ENCODE measurements at regions not wholly inside any gene's neighbourhood (a gene's known extent, or its start where the extent isn't known, plus 50 kb on each side); places are given as distances from the start of the nearest gene placed in this dataset.

DNA sequence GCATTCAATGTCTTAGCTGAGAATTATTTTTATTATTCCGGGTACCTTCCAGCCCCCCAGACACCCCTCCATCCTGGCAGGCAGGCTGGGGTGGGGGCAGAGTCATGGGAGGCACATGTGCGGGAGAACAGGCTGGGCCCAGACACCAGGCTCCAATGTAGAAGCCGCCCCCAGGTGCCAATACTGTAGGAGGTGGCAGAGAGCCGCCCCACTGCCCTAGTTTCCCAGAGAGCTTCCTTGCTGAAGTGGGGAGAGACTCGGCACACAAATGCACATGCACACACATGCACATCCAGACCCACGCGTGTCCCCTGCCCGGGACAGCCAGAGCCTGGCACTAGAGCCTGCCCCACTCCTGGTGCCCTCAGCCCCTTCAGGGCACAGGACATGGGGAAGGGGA, 98.4 kb upstream of the LINGO1 start:
- no peak for ATAC-seq

DNA sequence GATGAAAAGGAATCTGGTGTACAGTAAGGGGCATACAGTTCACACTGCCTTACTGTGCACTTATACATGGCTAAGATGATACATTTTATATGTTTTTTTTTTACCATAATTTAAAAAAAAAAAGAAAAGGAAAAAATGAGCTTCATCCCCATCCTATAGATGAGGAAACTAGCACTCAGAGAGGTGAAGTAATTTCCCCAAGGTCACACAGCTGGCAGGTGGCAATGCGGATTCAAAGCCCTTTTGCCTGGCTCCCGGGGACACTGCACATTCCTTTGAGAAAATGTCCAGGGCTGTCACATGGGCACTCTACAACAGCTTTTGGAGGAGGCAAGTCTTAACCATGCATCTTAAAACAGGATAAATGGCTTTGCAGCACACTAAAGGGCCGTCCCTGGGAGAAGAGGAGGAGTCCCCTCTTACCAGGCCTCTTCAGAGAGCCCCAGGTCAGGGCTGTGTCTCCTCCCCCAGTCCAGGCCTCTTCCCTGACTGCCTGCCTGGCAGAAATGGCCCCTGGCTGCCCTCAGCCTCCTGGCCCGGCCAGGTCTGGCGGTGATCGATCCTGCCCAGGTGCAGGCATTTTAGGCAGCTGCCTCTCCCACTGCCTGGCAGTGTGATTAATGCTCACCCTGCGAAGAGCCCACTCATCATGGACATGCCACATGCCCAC, 95.1 kb upstream of the LINGO1 start:
- no peak for ATAC-seq

DNA sequence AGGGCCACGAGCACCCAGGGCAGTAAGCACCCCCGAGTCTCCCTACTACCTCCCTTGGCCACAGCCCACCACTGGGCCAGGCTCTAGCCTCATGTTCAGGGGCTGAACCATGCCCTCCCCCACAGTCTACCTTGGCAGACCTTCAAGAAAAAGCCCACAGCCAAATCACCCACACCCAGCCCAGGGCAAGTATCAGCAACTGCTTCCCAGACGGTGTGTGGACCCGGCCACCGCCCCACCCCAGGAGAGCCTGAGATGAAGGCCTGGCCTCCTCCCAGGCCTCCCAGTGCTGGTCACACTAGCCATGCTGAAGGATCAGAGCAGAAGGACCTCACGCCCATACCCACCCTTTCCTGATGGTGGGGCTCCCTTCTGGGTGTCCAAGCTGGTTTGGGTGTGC, 92.0 kb upstream of the LINGO1 start:
- no peak for ATAC-seq

DNA sequence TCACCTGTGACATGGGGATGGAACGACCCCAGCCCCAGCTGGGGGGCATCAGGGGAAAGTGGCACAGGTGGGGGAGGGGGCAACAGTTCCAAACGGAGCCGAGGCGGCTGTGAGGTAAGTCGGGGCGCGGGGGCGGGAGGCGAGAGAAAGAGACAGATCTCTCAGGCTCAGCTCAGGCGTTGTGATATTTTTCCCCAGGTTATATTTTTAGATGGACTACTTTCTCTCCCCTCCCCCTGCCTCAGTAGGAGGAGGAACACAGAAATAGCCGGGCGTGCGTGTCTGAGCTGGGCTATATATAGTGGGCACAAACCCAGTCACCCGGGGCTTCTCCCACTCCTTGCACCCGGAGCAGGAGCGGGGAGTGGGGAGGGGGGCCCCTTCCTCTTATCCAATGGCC, 91.0 kb upstream of the LINGO1 start:
- no peak for ATAC-seq

DNA sequence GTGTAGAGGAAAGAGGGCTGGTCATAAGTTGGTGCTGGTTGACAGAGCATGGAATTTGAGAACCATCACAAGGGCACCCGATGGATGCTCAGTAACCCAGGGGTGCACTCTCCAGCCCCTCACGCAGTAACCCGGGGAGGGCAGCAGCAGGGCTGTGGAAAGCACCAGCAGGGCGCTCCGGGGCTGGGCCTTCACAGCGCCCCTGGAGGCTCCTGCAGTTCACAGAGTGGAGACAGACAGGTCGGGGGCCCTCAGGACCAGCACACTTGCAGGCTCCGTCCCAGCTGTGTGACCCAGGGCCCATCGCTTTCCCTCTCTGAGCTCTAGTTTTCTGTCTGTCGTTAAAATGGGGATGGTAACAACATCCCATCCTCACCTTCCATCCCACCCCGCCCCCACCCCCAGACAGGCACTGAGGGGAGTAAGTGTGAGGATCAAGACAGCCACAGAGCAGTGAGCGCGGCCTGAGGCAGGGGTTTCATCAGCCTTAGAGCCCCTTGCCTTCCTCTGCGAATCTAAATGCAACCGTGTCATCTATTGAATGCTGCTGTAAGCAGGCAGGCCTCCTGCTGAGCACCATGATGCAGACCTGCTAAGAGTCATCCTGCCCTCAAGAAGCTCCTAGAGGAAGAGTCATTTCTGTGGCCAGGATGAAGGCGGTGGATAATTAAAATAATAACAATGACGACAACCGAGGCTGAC, 90.2 kb upstream of the LINGO1 start:
- no peak for ATAC-seq

DNA sequence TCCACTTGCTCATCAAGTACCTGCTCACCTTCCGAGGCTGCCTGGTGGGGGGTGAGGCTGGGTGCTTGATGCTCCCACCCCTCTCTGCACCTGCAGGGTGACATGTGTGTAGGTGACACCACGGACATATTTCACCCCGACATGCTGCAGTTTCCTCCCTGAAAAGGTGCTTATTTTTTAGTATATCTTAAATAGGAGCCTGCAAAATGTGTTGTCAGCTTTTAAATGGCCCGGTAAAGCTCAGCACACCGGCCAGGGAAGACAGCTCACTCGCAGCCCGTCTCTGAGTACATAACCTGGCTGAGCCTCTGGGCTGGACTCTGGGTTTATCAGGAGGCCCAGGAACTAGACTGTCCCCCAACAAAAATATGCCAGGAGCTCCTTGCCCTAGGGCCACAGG, 89.3 kb upstream of the LINGO1 start:
- no peak for ATAC-seq

DNA sequence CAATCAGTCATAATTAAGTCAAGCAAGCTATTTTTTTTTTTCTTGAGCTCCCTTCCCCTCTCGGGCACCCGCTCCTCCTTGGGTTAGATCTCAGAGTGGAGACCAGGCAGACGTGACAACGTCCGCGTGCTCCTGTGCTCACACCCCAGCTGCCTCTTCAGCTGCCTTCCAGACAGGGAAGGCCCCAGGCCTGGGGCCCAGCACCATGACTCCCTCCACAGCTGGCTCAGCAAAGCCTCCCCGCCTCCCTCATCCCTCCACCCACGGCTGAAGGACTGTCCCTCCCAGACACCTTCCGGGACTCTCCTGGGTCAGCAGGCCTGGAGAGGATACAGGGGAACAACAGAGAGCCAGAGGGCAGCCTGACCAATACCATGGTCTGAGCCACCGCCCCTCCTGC, 87.9 kb upstream of the LINGO1 start:
- ATAC-seq = no peak

DNA sequence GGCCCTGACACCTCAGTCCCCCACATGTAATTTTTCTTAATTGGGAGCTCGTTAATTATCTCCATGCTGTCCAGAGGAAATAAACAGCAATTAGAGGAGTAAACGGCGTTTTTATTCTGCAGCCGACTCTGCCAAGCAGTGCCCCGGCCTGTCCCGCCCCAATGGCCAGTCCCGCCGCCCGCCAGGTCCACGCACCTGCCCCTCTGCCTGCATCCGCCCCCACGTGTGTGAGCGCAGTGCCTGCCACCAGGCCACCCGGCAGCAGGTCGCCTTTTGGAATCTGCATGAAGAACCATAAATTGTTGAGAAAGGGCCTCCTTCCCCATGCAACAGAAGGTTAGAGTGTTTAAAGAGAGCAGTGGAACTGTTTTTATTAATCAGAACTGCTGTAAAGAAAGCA, 87.5 kb upstream of the LINGO1 start:
- no peak for ATAC-seq

DNA sequence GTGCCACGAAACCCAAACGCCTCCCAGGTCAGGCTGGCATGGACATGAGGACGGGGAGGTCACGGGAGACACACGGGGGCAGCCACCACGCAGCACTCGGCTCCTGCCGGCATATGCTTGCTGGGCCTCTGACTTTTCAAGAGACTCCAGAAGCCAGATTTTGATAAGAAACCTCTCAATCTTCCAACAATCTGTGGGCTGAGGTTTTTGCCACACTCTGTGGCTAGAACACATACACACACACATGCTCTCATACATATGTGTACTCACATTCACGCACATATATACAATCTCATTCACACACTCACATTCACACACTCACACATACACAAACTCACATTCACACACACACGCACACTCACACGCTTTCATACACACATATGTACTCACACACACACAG, 86.7 kb upstream of the LINGO1 start:
- ATAC-seq = no peak

DNA sequence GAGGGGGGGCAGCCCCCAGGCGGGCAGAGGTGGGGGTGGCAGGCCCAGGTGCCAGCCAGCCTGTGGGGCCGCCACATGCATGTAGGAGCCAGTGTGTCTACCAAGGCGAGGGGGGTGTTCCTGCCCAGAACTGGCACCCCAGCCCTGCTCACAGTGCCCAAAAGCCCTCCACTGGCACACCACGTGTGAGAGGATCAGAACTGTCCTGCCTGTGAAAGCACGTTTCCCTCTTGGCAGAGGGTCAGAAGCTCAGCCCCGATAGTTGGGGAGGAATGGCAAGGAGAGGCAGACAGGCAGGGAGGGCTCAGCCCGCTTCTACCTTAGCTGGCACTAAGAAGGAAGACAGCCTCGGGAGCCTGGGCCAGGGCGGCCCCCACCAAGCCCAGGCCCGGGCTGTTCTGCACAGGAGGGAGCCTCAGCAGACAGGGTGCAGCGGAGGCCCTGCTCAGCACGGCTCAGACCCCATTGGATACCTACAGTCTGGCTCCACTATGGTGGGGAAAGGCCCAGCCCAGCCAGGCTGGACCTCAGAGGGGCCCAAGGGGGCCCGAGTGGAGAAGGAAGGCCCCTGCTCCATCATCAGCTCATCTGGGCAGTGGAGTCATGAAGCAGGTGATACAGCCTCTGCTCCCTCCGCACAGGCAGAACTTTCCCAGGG, 84.8 kb upstream of the LINGO1 start:
- no peak for ATAC-seq

DNA sequence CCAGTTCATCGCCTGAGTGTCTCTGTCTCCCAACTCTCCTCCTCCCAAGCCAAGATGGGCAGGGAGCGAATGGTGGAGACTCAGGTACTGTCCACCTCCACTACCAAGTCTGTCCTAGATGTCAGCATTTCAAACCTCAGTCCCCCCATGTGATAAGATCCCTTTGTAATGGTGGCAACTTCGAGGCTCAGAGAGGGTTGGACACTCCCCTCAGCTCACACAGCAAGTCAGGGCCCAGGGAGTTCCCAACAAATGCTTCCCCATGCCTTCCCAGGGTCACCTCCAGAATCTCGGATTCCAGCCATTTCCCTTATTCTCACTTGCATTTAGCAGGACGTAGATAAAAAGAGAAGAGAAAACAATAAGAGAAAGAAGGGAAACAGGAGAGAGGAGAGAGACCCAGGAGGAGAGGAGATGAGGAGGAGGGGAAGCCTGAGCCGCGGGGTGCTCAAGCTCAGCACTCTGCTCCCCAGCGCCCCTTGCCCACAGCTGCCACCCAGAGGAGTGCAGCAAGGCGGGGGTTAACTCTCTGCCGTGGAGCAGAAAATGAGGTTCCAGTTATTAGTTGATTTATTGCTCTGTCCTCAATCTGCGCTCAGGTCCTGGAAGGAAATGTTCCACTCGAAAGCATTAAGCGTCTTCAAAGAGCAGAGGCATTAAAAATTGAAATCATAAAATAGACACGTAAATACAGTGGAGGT, 84.1 kb upstream of the LINGO1 start:
- no peak for ATAC-seq

DNA sequence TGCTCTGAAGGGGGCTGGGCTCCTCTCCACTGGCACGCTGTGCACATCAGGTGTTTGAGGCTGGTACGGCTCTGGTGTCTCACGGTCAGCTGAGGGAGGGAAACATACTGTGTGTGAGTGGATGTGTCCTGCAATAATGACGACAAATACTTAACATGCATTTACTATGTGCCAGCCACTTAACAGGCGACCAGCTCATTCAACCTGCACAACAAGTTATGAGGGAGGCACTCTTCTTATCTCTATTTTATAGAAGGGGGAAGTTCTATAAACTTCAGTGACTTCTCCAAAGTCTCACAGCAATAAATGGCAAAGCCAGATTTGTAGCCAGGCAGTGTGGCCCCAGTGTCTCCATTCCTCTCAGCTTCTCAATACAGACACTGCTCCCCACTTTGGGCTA, 83.1 kb upstream of the LINGO1 start:
- no peak for ATAC-seq

DNA sequence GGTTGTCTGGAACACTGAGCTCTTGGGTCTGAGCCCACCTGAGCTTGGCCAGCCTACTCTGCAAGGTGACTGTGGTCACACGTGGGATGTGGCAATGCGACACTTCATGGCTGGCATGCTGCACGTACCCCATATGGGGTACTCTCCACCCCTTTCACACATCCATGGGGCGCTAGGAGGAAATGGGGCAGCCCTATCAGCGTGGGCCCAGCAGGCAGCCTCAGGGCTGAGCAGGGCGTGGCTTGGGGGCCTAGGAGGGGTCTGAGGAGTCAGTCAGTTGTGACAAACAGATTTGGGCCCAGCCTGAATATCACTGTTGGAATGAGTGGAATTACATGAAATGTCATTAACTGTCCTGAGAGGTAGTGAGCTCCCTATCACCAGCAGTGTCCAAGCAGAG, 82.3 kb upstream of the LINGO1 start:
- no peak for ATAC-seq

DNA sequence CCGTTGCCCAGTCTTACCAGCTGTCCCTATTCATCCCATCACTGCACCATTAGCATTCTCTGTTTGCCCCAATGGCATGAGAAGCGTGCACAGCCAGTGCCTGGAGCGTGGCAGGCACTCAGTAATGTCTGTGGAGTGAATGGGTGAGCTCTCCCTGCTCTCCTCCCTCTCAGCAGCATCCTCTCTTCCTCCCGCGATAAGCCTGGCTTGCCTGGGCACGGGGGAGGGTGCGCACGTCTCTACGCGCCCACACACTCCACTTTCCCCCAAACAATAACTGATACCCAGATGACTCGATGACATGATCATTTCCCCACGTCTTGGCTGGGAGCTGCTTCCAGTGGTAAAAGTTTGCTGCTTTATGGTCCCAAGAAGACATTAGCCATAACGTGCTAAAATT, 81.8 kb upstream of the LINGO1 start:
- ATAC-seq = no peak

DNA sequence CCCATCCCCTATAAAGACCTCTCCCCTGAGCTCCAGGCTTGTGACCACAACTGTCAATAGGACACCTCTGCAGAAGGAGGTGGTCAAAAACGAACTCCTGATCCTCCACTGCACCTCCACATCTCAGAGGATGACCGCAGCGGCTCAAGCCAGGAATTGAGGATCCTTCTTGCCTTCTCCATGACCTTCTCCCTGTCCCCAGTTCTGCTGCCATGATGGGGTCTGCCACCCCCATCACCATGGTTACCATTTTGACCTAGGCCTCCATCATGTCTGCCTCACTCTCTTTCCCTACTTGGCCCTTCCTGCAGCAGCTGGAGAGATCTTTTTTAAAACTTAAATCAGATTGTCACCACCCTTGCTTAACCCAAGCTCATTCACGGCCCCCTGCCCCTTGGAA, 81.3 kb upstream of the LINGO1 start:
- no peak for ATAC-seq

DNA sequence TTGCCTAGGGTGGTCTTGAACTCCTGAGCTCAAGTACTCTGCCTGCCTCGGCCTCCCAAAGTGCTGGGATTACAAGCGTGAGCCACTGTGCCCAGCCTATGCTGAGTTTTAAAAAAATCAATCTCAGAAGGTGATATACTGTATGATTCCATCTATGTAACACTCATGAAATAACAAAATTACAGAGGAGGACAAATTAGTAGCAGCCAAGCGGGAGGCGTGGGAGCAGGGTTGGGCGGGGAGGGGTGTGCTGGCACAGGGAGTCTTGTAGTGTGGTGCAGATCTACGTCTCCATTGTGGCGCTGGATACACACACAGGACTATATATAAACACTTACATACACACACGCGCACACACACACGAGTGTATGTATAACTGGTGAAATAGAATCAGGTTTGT, 80.6 kb upstream of the LINGO1 start:
- no peak for ATAC-seq

DNA sequence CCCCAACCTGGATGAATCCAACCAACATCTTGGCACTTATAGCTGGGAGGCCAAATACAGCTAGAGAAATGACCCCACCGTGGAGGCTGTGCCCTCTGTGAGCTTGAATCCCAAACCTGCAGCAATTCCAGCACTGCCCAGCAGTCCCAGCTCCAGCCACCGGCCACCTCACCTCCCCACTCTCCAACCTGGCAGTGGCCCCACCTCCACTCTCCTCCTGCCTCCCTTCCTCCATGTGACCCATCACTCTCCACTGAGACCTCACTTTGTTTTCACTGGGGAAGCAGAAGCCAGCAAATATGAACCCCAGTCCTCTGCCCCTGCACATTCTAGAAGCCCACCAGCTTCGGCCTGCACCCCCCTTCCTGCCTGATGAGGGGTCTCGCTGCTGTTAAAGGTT, 79.7 kb upstream of the LINGO1 start:
- ATAC-seq = no peak

DNA sequence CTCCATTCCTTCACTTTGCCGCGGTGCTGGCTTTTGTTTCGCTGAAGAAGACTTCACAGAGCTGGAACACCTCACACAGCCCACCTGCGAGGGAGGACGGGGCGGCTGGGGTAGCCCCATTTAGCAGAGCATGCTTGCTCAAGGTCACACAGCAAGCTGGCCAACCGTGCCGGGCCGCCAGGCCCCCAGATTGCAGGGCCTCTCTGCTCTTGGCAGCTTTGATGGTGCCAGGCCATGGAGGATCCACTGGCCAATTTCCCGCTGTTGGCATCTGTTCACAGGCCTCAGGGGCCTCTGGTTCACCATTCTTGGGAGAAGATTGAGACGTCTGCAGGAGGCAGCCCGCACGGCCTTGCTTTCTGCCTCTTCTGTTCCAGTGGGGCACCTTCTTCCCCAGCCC, 77.9 kb upstream of the LINGO1 start:
- no peak for ATAC-seq

DNA sequence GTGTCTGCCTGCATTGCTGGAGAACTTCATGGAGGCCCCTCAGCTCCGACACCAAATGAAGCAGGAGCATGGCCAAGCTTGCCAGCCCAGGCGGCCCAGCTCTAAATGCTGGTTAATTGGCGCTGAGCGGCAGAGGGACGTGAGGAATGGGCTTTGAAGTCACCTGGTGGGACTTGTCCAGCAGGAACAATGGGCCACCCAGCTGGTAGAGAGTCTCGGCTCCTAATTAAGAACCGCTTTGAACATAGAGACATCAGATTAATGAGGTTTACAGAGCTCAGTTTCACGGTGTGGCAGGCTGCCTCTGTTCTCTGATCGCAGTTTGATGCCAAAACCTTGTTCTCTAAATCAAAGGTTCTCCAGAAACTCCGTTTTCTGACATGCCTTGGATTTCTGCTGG, 77.5 kb upstream of the LINGO1 start:
- ATAC-seq = no peak

DNA sequence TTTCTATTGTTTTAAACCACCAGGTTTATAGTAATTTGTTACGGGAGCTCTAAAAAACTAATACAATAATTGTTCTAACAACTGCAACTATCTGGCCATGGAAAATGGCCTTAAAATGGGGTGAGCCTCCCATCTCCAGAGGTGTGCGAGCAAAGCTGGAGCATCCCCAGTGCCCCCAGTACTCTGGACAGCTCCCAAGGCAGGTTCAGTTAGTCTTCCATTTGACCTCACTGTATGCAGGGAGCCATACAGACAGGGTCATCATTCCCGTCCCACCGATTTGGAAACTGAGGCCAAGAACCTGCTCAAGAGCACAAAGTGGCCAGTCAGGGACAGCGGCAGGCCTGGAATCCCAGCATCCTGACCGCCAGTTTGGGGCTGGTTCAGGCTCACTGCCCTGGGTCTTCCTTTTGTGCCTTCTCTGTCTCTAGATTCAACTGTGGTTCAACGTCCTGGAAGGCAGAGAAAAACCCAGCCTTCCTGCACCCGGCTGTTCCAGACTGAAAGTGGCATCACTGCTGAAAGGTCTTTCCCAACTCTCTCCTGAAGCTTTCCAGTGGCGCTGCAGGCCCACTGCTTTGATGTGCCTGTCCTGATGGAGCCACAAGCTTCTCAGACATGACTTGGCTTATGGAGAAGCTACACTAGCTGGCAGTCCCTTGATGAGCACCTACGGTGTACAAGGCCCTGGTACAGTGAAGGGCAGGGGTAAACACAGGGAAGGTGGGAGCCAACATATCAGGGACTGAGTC, 76.6 kb upstream of the LINGO1 start:
- ATAC-seq = no peak

DNA sequence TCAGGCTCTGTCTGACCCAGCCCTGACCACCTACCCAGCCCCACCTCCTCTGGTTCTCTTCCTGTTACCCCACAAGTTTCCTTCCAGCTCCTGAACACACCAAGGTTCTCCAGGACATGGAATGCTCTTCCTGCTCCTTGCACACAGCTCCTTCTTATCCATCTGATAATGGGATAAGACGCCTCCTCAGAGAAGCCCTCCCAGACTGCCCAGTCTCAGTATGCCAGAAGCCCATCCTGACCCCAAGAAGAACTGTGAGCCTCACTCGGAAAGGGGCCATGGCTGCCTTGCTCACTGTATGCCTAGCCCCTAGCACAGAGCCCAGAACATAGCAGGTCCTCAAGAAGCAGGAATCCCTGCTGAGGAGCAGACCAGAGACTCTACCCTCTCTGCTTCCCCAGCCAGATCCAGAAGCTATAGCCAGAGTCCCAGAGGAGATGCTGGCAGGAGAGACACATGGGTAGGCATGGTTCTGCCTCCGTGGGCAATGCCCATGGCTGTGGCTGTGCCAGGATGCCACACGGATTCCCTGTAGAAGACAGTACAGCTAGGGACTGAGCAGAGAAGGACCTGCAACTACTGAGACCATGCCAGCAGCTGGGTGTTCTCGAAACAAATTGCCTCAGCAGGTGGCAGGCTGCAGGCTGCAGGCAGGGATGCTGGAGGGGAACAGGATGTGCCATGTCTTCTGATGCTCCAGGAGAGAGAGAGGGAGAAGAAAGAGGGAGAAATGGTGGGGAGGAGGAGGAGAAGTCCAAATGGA, 74.0 kb upstream of the LINGO1 start:
- no peak for ATAC-seq

Measured in activated CD4-positive, CD25-positive, alpha-beta regulatory T cell treated with anti-CD3 and anti-CD28 coated beads, Interleukin-2, amount 50 U/mL, for 24 hours (primary cell).